HG03558 (cell line): ENCODE measurements at regions not wholly inside any gene's neighbourhood (a gene's known extent, or its start where the extent isn't known, plus 50 kb on each side); places are given as distances from the start of the nearest gene placed in this dataset.
"Not testable (repeated sequence)": the region's sequence is repeated elsewhere in the genome, so short reads cannot be mapped to it uniquely, and the experiment has no call there.

Experiments used
- ATAC-seq: cut with Tn5 transposase; IDR thresholded peaks from one replicate; pipeline ENCODE4 v1.9.1; 2021; ENCODE audit warnings: moderate number of reproducible peaks; ENCODE audit not compliant: unreplicated experiment; ENCODE audit errors: extremely low read depth

DNA sequence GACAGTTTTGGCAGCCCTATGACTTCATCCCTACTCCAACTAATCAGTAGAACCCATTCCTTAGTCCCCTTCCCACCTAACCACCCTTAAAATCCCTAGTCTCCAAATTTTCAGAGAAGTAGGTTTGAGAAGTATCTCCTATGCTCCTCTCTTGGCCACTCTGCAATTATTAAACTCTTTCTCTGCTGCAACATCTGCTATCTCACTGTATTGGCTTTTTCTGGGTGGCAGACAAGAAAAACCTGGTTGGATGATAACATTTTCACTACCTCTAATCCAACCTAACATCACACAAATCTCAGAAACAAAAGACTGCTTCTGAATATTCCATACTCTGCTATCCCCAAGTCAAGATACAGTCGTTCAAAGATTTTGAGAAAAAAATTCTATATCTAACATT, 542.4 kb upstream of the SOX9 start:
- no peak for ATAC-seq

- ATAC-seq, result no peak
These were observed 540.6 kb upstream of the SOX9 start for GRCh38 chr17:71580220-71580619.

DNA sequence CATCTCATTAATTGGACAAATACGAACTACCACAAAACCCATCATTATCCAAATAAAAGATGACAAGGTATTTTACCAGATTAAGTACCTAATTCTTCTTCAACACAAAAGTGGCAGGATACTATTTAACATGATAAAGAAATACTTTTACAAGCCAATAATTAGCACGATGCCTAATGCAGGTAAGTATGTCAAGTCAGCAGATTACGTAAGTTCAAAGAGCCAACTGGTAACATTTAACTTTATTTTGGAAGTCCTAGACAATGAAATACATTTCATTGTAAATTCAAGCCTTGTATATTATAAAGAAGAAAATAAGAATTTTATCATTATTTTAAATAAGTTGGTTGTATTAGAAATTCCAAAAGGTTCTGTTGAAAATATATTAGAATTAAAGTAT, 535.3 kb upstream of the SOX9 start:
- no peak for ATAC-seq

- no peak for ATAC-seq
These were observed 528.4 kb upstream of the SOX9 start for GRCh38 chr17:71592431-71592830.

DNA sequence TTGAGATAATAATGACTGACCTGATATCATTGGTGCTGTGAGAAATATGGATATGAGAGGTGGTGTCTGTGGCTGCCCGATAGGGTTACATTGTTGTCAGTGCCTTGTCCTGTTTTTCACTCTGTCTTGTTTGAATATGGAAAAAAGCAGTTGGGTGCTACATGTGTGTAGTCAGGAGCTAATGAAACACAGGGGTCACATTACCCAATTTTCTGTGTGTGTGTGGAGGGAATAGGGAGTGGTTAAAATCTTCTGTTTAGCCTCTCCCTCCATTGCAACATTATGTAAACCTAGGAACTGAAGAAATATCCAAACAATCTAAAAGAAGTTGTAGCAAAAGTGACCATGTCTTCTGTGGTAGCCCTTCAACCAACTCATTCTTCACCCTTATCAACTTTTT, 527.7 kb upstream of the SOX9 start:
- no peak for ATAC-seq

GRCh38 chr17:71599583-71599982, 521.2 kb upstream of the SOX9 start:
- not testable (repeated sequence) for ATAC-seq

DNA sequence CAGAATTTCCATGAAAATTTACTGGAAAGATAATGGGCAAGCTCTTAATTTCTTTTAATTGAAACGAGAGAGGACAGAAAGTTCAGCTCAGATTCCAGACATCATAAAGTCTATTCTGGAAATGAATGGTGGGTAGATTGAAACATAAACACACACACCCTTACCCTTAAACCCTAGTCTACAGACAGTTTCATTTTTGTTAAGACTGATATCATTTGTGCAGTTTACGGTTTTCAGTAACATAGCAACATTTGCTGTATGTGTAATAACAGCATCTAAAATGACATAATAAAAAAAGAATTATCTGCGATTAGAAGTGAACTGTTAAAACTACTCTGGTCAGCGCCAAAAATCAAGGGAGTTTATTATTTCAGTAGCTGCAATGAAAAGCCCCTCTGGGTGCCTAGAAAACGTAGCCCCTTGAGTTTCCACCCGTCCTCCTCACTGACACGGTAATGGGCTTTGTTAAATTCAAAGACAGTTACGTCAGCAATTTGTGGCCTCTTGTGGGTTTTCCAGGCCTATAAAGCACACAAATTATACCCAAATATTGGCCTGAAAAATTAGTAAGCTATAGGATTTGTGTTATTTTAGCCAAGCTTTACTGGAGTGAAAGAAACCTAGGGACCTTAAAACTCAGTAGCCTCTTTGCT, 520.6 kb upstream of the SOX9 start:
- ATAC-seq, result no peak

- ATAC-seq, result no peak
These were observed 518.8 kb upstream of the SOX9 start for GRCh38 chr17:71601894-71602504.

DNA sequence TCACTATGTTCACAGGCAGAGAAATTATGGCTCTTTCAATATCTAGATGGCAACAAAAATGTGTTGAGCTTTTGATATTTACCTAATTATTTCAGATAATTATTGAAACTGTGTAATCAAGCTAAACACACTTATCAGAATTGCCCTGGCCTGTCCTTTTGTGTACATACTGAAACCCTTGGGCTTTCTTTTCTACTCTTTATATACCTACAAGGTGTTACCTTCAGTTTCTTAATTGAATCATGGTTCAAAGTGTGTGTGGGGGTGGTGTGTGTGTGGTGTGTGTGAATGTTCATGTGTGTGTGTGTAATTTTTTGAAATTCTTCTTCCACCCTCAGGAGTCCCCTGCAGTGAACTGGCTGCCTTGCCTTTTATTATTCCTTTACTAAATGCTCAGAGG, 506.8 kb upstream of the SOX9 start:
- no peak for ATAC-seq

- ATAC-seq, result no peak
These were observed 505.0 kb upstream of the SOX9 start for GRCh38 chr17:71615820-71616219.

- ATAC-seq, result not testable (repeated sequence)
These were observed 503.1 kb upstream of the SOX9 start for GRCh38 chr17:71617767-71618166.

GRCh38 chr17:71625330-71625729, 495.5 kb upstream of the SOX9 start:
- no peak for ATAC-seq

GRCh38 chr17:71628306-71628705, 492.5 kb upstream of the SOX9 start:
- no peak for ATAC-seq

- no peak for ATAC-seq
These were observed 489.3 kb upstream of the SOX9 start for GRCh38 chr17:71631483-71631882.

GRCh38 chr17:71632328-71632727, 488.5 kb upstream of the SOX9 start:
- no peak for ATAC-seq

DNA sequence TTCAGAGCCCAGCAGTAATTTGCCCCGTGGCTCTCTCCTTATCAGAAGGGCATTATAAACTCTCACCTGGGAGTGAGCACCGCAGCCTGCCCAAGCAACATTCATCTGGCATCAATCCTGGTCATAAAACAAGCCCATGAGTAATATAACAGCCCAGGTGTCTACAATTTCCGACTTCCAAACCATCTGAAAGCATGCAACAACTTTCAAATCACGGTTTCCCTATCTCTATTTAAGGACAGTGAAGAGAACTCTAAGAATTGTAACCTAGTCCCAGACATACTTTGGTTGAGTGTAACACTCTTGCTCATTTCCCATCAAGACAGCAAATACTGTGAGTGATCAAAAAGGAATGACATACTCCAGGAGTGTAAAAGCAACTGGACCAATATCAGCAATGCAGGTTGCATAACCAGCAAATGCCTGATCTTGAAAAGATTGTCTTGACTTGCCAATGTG, 487.4 kb upstream of the SOX9 start:
- no peak for ATAC-seq

- no peak for ATAC-seq
These were observed 486.4 kb upstream of the SOX9 start for GRCh38 chr17:71634376-71634775.

- no peak for ATAC-seq
These were observed 485.6 kb upstream of the SOX9 start for GRCh38 chr17:71635187-71635586.

- no peak for ATAC-seq
These were observed 484.2 kb upstream of the SOX9 start for GRCh38 chr17:71636644-71637043.

DNA sequence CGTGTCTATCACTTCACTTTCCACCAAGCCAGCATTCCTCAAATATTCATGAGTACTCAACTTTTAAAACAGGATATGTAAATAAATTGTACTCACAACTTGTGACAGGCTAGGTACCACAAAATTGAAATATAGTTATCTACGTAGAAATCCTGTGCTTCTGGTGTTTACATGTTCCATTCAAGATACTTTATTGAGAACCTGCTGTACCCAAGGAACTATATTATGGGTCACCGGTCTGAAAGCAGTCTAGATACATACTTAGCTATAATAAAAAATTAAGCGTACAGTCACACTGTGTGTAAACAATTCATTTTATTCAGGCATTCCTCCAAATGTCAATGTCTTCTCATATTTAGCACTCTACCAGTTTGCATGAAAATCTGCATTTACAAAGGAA, 482.2 kb upstream of the SOX9 start:
- no peak for ATAC-seq

GRCh38 chr17:71639865-71640264, 481.0 kb upstream of the SOX9 start:
- no peak for ATAC-seq

GRCh38 chr17:71646890-71647289, 473.9 kb upstream of the SOX9 start:
- not testable (repeated sequence) for ATAC-seq
